K562 (cell line): ENCODE measurements at regions not wholly inside any gene's neighbourhood (a gene's known extent, or its start where the extent isn't known, plus 50 kb on each side); places are given as distances from the start of the nearest gene placed in this dataset.

ENCODE experiments used
- ATAC-seq: fragments of 200-7000 bp; cut with Tn5 transposase; 3 replicates; pipeline ENCODE4 v1.9.1; 2020; ENCODE audit warnings: moderate library complexity
- BruUV-seq: library from RNA; stranded (reverse); fragments of 400-500 nt; replicated peaks from 2 replicates; lab custom pipeline; 2021; lab: Mats Ljungman, UMichigan
- CTCF ChIA-PET: fragments of 300-600 bp; formaldehyde crosslinking; extraction: SDS; loops from one replicate; lab custom pipeline; 2021; ENCODE audit warnings: low intra/inter-chr PET ratio; lab: Yijun Ruan, JAX
- POLR2A ChIA-PET: fragments of 300-600, 350-650 bp; sonication (Branson Sonifier 250); formaldehyde crosslinking; extraction: SDS; loops from one replicate; lab custom pipeline; 2021; ENCODE audit warnings: antibody characterized with exemption, inconsistent platforms; lab: Yijun Ruan, JAX
- DNase-seq, 4 experiments: peaks; one replicate each; pipeline versions ENCODE4 v3.0.0 to v3.0.0-alpha.2; 2011 to 2018; ENCODE audit warnings: low spot score in 3 of 4, mixed read lengths in 3 of 4; ENCODE audit errors: extremely low read depth in 1 of 4
- FAIRE-seq: peaks from 2 replicates; lab custom pipeline; 2011; peaks lifted over from hg19 to GRCh38; lab: Jason Lieb, UNC
- H2AFZ ChIP-seq: 2 replicates; pipeline ENCODE4 v1.6.0; 2011; ENCODE audit warnings: low read depth, low read length, control low read depth, inconsistent platforms
- H3K27ac ChIP-seq: fragments of 200-600 bp; 3 replicates; pipeline ENCODE4 v1.8.0; 2011; ENCODE audit warnings: low read depth, mild to moderate bottlenecking, control low read depth, inconsistent platforms, low read length, moderate library complexity, mixed read lengths; ENCODE audit errors: extremely low read depth
- H3K27me3 ChIP-seq, 2 experiments: fragments of 300-600 bp in 1 of 2; 2 replicates in 1 of 2; 3 replicates in 1 of 2; pipeline versions ENCODE4 v1.6.0 to v1.8.0; 2011; ENCODE audit warnings: inconsistent platforms in 2 of 2, low read length in 2 of 2, mild to moderate bottlenecking in 1 of 2, mixed read lengths in 1 of 2, moderate library complexity in 1 of 2; ENCODE audit not compliant: control insufficient read depth in 2 of 2, insufficient read depth in 2 of 2
- H3K36me3 ChIP-seq: fragments of 300-600 bp; 3 replicates; pipeline ENCODE4 v1.8.0; 2011; ENCODE audit warnings: mild to moderate bottlenecking, low read length, inconsistent platforms; ENCODE audit not compliant: control insufficient read depth, insufficient read depth
- H3K4me1 ChIP-seq, 2 experiments: fragments of 200-600 bp in 1 of 2; replicated peaks in 1 of 2; 2 replicates in 1 of 2; 3 replicates in 1 of 2; pipeline versions ENCODE4 v1.5.1 to v1.8.0; 2011; ENCODE audit warnings: inconsistent platforms in 2 of 2, low read length in 2 of 2, mild to moderate bottlenecking in 1 of 2, mixed read lengths in 1 of 2, moderate library complexity in 1 of 2; ENCODE audit not compliant: control insufficient read depth in 2 of 2, insufficient read depth in 2 of 2
- H3K4me2 ChIP-seq: 2 replicates; pipeline ENCODE4 v1.6.1; 2011; ENCODE audit warnings: low read length, control low read depth, inconsistent platforms, mixed read lengths; ENCODE audit not compliant: insufficient read depth
- H3K4me3 ChIP-seq: fragments of 200-600 bp; sonication (generic), shearing (Covaris generic); 2 replicates; pipeline ENCODE4 v1.5.1; 2016; ENCODE audit warnings: control low read depth, inconsistent platforms
- H3K79me2 ChIP-seq: fragments of 200-600 bp; 3 replicates; pipeline ENCODE4 v1.8.0; 2011; ENCODE audit warnings: low read length, inconsistent platforms; ENCODE audit not compliant: control insufficient read depth, insufficient read depth
- H3K9ac ChIP-seq, 2 experiments: 2 replicates each; pipeline versions ENCODE4 v1.6.0 to v1.6.1; 2011; ENCODE audit warnings: low read depth in 2 of 2, low read length in 2 of 2, control low read depth in 1 of 2, inconsistent platforms in 1 of 2, mild to moderate bottlenecking in 1 of 2, mixed read lengths in 1 of 2; ENCODE audit not compliant: insufficient read depth in 1 of 2
- H3K9me1 ChIP-seq: one replicate; pipeline ENCODE4 v1.6.0; 2011; ENCODE audit warnings: inconsistent platforms, mild to moderate bottlenecking, low read length, moderate library complexity; ENCODE audit not compliant: control insufficient read depth, insufficient read depth
- H3K9me3 ChIP-seq: replicated peaks from 2 replicates; pipeline ENCODE4 v1.5.1; 2011; ENCODE audit warnings: low read depth, low read length, inconsistent platforms; ENCODE audit not compliant: control insufficient read depth, insufficient read depth
- H4K20me1 ChIP-seq: replicated peaks from 2 replicates; pipeline ENCODE4 v1.6.1; 2011; ENCODE audit warnings: low read length, inconsistent platforms, mixed read lengths; ENCODE audit not compliant: control insufficient read depth, insufficient read depth
- ATF4 ChIP-seq: fragments of 450-650 bp; formaldehyde crosslinking; IDR thresholded peaks from 2 replicates; pipeline ENCODE4 v1.4.0; 2022; ENCODE audit warnings: mild to moderate bottlenecking, moderate library complexity
- DACH1 ChIP-seq: fragments of 450-650 bp; IDR thresholded peaks from 2 replicates; pipeline ENCODE4 v1.6.1; 2018; ENCODE audit not compliant: partially characterized antibody
- HNRNPH1 ChIP-seq: fragments of 200-400 bp; formaldehyde crosslinking; optimal IDR thresholded peaks from 2 replicates; pipeline ENCODE3; 2017; ENCODE audit warnings: low read depth, mild to moderate bottlenecking, low read length, moderate library complexity
- KLF10 ChIP-seq: fragments of 250-450 bp; sonication (Bioruptor Pico); IDR thresholded peaks from 2 replicates; pipeline ENCODE4 v1.6.1; 2021; ENCODE audit warnings: matching md5 sums
- SIRT6 ChIP-seq: IDR thresholded peaks from one replicate; pipeline ENCODE4 v1.6.1; 2012; ENCODE audit warnings: low read depth, mild to moderate bottlenecking, control low read depth, inconsistent platforms, low read length, moderate library complexity
- TOE1 ChIP-seq, 2 experiments: fragments of 450-650 bp in 1 of 2; sonication (generic) in 1 of 2; formaldehyde crosslinking in 1 of 2; IDR thresholded peaks; 2 replicates each; pipeline versions ENCODE4 v1.7.1 to v1.8.0; 2016 to 2022; ENCODE audit warnings: borderline replicate concordance in 2 of 2, mild to moderate bottlenecking in 2 of 2, antibody characterized with exemption in 1 of 2, inconsistent platforms in 1 of 2, low read depth in 1 of 2, missing genetic modification reagents in 1 of 2, moderate library complexity in 1 of 2
- TRIM25 ChIP-seq: fragments of 450-650 bp; IDR thresholded peaks from 2 replicates; pipeline ENCODE4 v1.7.0; 2016; ENCODE audit warnings: borderline replicate concordance
- TSHZ1 ChIP-seq: fragments of 250-450 bp; sonication (Bioruptor Pico); IDR thresholded peaks from 2 replicates; pipeline ENCODE4 v1.4.0; 2020; ENCODE audit warnings: mild to moderate bottlenecking, moderate library complexity
- ZNF121 ChIP-seq: sonication (generic); formaldehyde crosslinking; conservative IDR thresholded peaks from 2 replicates; pipeline ENCODE4 v1.8.0; 2022; ENCODE audit warnings: missing genetic modification reagents
- ZNF384 ChIP-seq: IDR thresholded peaks from 2 replicates; pipeline ENCODE4 v1.6.1; 2012; ENCODE audit warnings: low read depth, low read length, improper control_type of control experiment
- WGBS: fragments of 100-300 bp; shearing (Covaris generic); methylation state at CpG from one replicate; pipeline ENCODE4 v1.1.6; 2016; ENCODE audit warnings: low coverage, mixed read lengths; ENCODE audit not compliant: insufficient coverage; ENCODE audit errors: missing lambda C conversion rate; 5-methylcytosine and 5-hydroxymethylcytosine counted together
- in situ Hi-C: fragments of 300-500 bp; cut with MboI; formaldehyde crosslinking; loops from 4 replicates; pipeline ENCODE4 v1.15.0; 2018; ENCODE audit warnings: inconsistent platforms, mixed read lengths
- intact Hi-C: fragments of 100-400 bp; cut with micrococcal nuclease; formaldehyde crosslinking; loops from 2 replicates; pipeline ENCODE4 v1.14.2; 2022

- DNase-seq: no peak
These were observed 89.0 kb upstream of the TMEM18 start for GRCh38 chr2:766255-766654.

GRCh38 chr2:765369-765768, 88.2 kb upstream of the TMEM18 start:
- Histone ChIP-seq H3K9me1 (no peaks in the 10 kb centered on the region), H3K27me3 (peaks cover 7 to 35% of the 10 kb centered on the region in 2 experiments), H4K20me1 (0 out of 2 replicates have a peak, but pooled peaks cover 4% of the 10 kb centered on the region), H3K4me3 (no peak overlapping the region), H3K9me3 (no peaks in the 10 kb centered on the region), H3K4me1 (no peaks in the 10 kb centered on the region), H3K9ac (no peak overlapping the region), H2AFZ (no peak overlapping the region), H3K4me2 (no peak overlapping the region), H3K79me2 (no peaks in the 10 kb centered on the region), H3K36me3 (no peaks in the 10 kb centered on the region), H3K27ac (no peak overlapping the region)
- intact Hi-C loops: no loop called here
- FAIRE-seq (no peak), ATAC-seq (no peak), DNase-seq (no peak)
- no TSS peak for BruUV-seq
- 1% methylated on average over 6 of the region's 6 CpGs for WGBS
- POLR2A ChIA-PET: interaction anchor here (0.6 to 1.3 kb wide), 3 partner anchors 11 to 174 kb away, joined by 3 to 4 read pairs (median 4); no protein-coding TSS in a partner anchor
- in situ Hi-C loops: no loop called here
- CTCF ChIA-PET: no interaction called here
- TF ChIP-seq TSHZ1 (CRISPR knock-in tag): no peak
- TF ChIP-seq TOE1 (IDR thresholded peaks at IDR 0.05; ENCODE audit: borderline replicate concordance): no peak
- no peak for TF ChIP-seq TOE1 (CRISPR knock-in tag; IDR thresholded peaks at IDR 0.05; ENCODE audit: borderline replicate concordance, low read depth)
- TF ChIP-seq ATF4 (CRISPR knock-in tag): no peak
- TF ChIP-seq ZNF121 (CRISPR knock-in tag): no peak
- no peak for TF ChIP-seq ZNF384
- TF ChIP-seq TRIM25: no peak
- no peak for TF ChIP-seq KLF10 (CRISPR knock-in tag)
- no peak for TF ChIP-seq SIRT6

More at GRCh38 chr2:766255-766654, 89.0 kb upstream of the TMEM18 start:
- no peaks in the 10 kb centered on the region for H3K36me3 ChIP-seq
- ATAC-seq (no peak), FAIRE-seq (no peak)
- H3K27ac ChIP-seq: no peak overlapping the region
- no TSS peak for BruUV-seq
- CTCF ChIA-PET: no interaction called here
- POLR2A ChIA-PET: interaction anchor here (0.6 to 1.3 kb wide), 2 partner anchors 10 to 807 kb away, joined by 4 read pairs; no protein-coding TSS in a partner anchor
- H3K4me3 ChIP-seq: no peak overlapping the region
- intact Hi-C loops: no loop called here
- no peaks in the 10 kb centered on the region for H3K79me2 ChIP-seq
- no peak overlapping the region for H2AFZ ChIP-seq
- no peak overlapping the region for H3K9ac ChIP-seq
- H3K4me2 ChIP-seq: no peak overlapping the region
- H3K9me3 ChIP-seq: no peaks in the 10 kb centered on the region
- 2% methylated on average over 13 of the region's 13 CpGs for WGBS
- no peaks in the 10 kb centered on the region for H3K4me1 ChIP-seq
- H3K27me3 ChIP-seq: peaks cover 7 to 42% of the 10 kb centered on the region in 2 experiments
- TF ChIP-seq DACH1 (no peak), HNRNPH1 (no peak)
- TF ChIP-seq, all 486 proteins: peak for 0
- Histone ChIP-seq H4K20me1 (0 out of 2 replicates have a peak, but pooled peaks cover 4% of the 10 kb centered on the region), H3K9me1 (no peaks in the 10 kb centered on the region)
- in situ Hi-C loops: no loop called here
